ENCODE measurements at regions not wholly inside any gene's neighbourhood (a gene's known extent, or its start where the extent isn't known, plus 50 kb on each side); places are given as distances from the start of the nearest gene placed in this dataset.

DNA sequence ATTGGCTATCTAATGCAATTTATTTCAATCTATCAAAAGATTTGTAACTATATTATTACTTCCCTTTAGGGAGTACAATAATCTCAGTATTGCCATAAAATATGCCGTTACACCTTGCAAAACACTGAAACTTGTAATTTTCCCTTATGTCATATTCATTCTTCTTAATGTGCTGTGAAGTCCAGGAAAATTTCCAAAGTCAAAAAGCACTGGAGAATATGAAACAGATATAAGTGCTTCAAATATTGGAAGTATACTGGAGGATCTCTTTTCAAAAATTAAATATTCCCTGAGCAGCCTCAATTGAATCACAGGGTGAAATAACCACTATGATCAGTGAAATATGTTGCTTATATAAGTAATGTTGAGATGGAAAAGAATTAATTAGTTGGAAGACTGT is 356.0 kb downstream of the PPP1R3A start:
- Histone ChIP-seq H3K9ac (ENCODE audit: low read depth, low read length) (no peak overlapping the region), H3K4me2 (ENCODE audit: low read depth, low read length) (no peak overlapping the region), H2BK120ac (ENCODE audit: low read depth, low read length) (no peak overlapping the region), H2BK5ac (ENCODE audit: low read depth, low read length, poor library complexity, severe bottlenecking) (no peak overlapping the region), H3K9me1 (ENCODE audit: insufficient read depth, low read length) (no peaks in the 10 kb centered on the region), H2BK20ac (ENCODE audit: low read depth, low read length) (no peak overlapping the region), H3K56ac (ENCODE audit: extremely low read depth, insufficient read depth, low read length) (no peak overlapping the region), H4K5ac (ENCODE audit: low read depth, low read length) (no peak overlapping the region), H3K36me3 (ENCODE audit: control insufficient read depth, insufficient read depth, low read length) (no peaks in the 10 kb centered on the region), H2AFZ (replicated peaks; ENCODE audit: low read length, poor library complexity) (no peak overlapping the region), H2AK9ac (replicated peaks; ENCODE audit: low read depth, low read length, poor library complexity) (no peak overlapping the region), H3K14ac (replicated peaks; ENCODE audit: low read depth, low read length) (no peak overlapping the region), H3K4me1 (ENCODE audit: control insufficient read depth, insufficient read depth, low read length) (no peaks in the 10 kb centered on the region), H3K4ac (ENCODE audit: low read depth, low read length) (no peak overlapping the region), H3K23ac (ENCODE audit: low read depth, low read length) (no peak overlapping the region), H4K91ac (ENCODE audit: insufficient read depth, low read depth, low read length) (no peak overlapping the region), H4K8ac (ENCODE audit: low read depth in 2 of 2, low read length in 2 of 2) (no peak overlapping the region), H3K27ac (ENCODE audit: insufficient read depth, low read length) (no peak overlapping the region), H2AK5ac (ENCODE audit: low read depth, low read length) (no peak overlapping the region), H3K79me1 (ENCODE audit: low read depth in 1 of 2, low read length in 2 of 2) (no peaks in the 10 kb centered on the region), H2BK15ac (ENCODE audit: low read depth, low read length) (no peak overlapping the region), H3K18ac (ENCODE audit: low read depth, low read length) (no peak overlapping the region), H3K9me3 (ENCODE audit: control insufficient read depth, insufficient read depth, low read length) (no peaks in the 10 kb centered on the region), H3K27me3 (ENCODE audit: control insufficient read depth, insufficient read depth, low read length) (no peaks in the 10 kb centered on the region), H3K4me3 (ENCODE audit: insufficient read depth, low read depth, low read length) (no peak overlapping the region), H4K20me1 (ENCODE audit: insufficient read depth, low read length) (no peaks in the 10 kb centered on the region)
- in situ Hi-C loops (cut with MboI; ENCODE audit: low sequenced_read_pairs): no loop called here
- intact Hi-C loops (cut with micrococcal nuclease): no loop called here
- BruUV-seq (replicated peaks): no TSS peak
- no CpG with 5 or more reads among the region's 1 CpG for WGBS, 2 experiments (ENCODE audit: extremely low coverage in 2 of 2, insufficient read length in 1 of 2)
- POLR2A ChIA-PET (ENCODE audit: unreplicated experiment): no interaction called here
- no peak for TF ChIP-seq MXI1 (IDR thresholded peaks at IDR 0.05; ENCODE audit: borderline replicate concordance, low read depth, low read length)
- TF ChIP-seq NFE2L2 (IDR thresholded peaks at IDR 0.05; ENCODE audit: low read depth, low read length): no peak
- no peak for TF ChIP-seq RCOR1 (IDR thresholded peaks at IDR 0.05; ENCODE audit: insufficient replicate concordance, low read length)
- TF ChIP-seq CEBPB (IDR thresholded peaks at IDR 0.05; ENCODE audit: low read depth, low read length): no peak
- TF ChIP-seq RFX5 (IDR thresholded peaks at IDR 0.05; ENCODE audit: low read depth, low read length): no peak
- no peak for TF ChIP-seq ELK1 (IDR thresholded peaks at IDR 0.05; ENCODE audit: borderline replicate concordance, low read depth, low read length)
- no peak for TF ChIP-seq RAD21 (IDR thresholded peaks at IDR 0.05; ENCODE audit: low read length)
- no peak for TF ChIP-seq POLR2A (IDR thresholded peaks at IDR 0.05; ENCODE audit: low read depth, low read length)
- TF ChIP-seq, protein P1, sequence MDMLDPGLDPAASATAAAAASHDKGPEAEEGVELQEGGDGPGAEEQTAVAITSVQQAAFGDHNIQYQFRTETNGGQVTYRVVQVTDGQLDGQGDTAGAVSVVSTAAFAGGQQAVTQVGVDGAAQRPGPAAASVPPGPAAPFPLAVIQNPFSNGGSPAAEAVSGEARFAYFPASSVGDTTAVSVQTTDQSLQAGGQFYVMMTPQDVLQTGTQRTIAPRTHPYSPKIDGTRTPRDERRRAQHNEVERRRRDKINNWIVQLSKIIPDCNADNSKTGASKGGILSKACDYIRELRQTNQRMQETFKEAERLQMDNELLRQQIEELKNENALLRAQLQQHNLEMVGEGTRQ (IDR thresholded peaks at IDR 0.05; ENCODE audit: low read depth, low read length): no peak
- no peak for TF ChIP-seq CHD1 (IDR thresholded peaks at IDR 0.05; ENCODE audit: low read depth, low read length)
- no peak for TF ChIP-seq MAZ (IDR thresholded peaks at IDR 0.05; ENCODE audit: borderline replicate concordance, low read depth, low read length)
- no peak for TF ChIP-seq MAFK (IDR thresholded peaks at IDR 0.05; ENCODE audit: low read depth, low read length)
- TF ChIP-seq FOS (IDR thresholded peaks at IDR 0.05; ENCODE audit: low read depth, low read length): no peak
- no peak for TF ChIP-seq BHLHE40 (IDR thresholded peaks at IDR 0.05; ENCODE audit: low read depth, low read length)
- TF ChIP-seq, protein P2, sequence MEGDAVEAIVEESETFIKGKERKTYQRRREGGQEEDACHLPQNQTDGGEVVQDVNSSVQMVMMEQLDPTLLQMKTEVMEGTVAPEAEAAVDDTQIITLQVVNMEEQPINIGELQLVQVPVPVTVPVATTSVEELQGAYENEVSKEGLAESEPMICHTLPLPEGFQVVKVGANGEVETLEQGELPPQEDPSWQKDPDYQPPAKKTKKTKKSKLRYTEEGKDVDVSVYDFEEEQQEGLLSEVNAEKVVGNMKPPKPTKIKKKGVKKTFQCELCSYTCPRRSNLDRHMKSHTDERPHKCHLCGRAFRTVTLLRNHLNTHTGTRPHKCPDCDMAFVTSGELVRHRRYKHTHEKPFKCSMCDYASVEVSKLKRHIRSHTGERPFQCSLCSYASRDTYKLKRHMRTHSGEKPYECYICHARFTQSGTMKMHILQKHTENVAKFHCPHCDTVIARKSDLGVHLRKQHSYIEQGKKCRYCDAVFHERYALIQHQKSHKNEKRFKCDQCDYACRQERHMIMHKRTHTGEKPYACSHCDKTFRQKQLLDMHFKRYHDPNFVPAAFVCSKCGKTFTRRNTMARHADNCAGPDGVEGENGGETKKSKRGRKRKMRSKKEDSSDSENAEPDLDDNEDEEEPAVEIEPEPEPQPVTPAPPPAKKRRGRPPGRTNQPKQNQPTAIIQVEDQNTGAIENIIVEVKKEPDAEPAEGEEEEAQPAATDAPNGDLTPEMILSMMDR (conservative IDR thresholded peaks at IDR 0.05; ENCODE audit: low read depth, low read length): no peak
- no peak for TF ChIP-seq SMC3 (IDR thresholded peaks at IDR 0.05; ENCODE audit: low read depth, low read length)
- CTCF ChIA-PET: no interaction called here
- DNase-seq (no peak), ATAC-seq (ENCODE audit: low read depth) (no peak)
- dilution Hi-C loops (cut with HindIII; ENCODE audit: low sequenced_read_pairs, unreplicated experiment): no loop called here

Measured in IMR-90 (cell line).